Right ventricle myocardium inferior (tissue), 1 donor: ENCODE measurements at regions not wholly inside any gene's neighbourhood (a gene's known extent, or its start where the extent isn't known, plus 50 kb on each side); places are given as distances from the start of the nearest gene placed in this dataset.
"Not testable (repeated sequence)": the region's sequence is repeated elsewhere in the genome, so short reads cannot be mapped to it uniquely, and the experiment has no call there.

ENCODE experiments used
- ATAC-seq: fragments of 200-7000 bp; cut with Tn5 transposase; one replicate; pipeline ENCODE4 v1.9.1; 2020; ENCODE audit warnings: mild to moderate bottlenecking, moderate library complexity
- DNase-seq: peaks from one replicate; pipeline ENCODE4 v3.0.0; 2021; ENCODE audit errors: missing footprints
- intact Hi-C: fragments of 100-400 bp; cut with DNase I; formaldehyde crosslinking; loops from one replicate; pipeline ENCODE4 v1.11.0; 2022
- donor health status: DM: no; HTN: yes; CAD: no; lungs with severe emphysema.

- ATAC-seq (no peak), DNase-seq (no peak)
- intact Hi-C loops = no loop called here
Observed at GRCh38 chr3:198096015-198096414, 136.0 kb downstream of the LMLN start.

DNA sequence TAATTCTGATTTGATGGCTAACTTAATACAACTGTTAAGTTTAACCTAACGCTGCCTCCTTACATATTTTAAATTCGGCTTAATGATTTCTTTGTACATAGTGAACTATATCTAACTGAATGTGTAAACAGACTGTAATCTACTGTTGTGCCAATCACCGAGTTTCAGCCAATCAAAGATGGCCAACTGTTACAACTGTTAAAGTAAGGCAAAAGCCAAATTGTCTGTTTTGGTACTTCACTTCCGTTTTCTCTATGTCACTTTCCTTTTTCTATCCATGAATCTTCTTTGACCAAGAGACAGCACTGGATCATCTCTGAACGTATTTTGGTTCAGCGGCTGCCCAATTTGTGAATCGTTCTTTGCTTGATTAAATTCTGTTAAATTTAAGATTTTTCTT lies 137.0 kb downstream of the LMLN start:
- ATAC-seq = no peak
- DNase-seq = no peak
- intact Hi-C loops = no loop called here

DNA sequence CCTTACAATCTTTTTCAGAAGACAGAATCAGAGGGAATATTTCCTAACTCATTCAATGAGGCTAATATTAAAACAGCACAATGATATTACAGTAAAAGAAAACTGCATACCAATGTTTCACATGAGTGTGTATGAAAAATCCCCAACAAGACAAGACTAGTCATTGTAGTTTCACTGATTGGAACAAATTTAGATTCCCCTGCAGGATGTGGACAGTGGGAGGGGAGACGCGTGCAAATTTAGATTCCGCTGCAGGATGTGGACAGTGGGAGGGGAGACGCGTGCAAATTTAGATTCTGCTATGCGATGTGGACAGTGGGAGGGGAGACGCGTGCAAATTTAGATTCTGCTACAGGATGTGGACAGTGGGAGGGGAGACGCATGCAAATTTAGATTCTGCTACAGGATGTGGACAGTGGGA lies 138.7 kb downstream of the LMLN start:
- DNase-seq, ATAC-seq, intact Hi-C loops: not testable (repeated sequence)

DNA sequence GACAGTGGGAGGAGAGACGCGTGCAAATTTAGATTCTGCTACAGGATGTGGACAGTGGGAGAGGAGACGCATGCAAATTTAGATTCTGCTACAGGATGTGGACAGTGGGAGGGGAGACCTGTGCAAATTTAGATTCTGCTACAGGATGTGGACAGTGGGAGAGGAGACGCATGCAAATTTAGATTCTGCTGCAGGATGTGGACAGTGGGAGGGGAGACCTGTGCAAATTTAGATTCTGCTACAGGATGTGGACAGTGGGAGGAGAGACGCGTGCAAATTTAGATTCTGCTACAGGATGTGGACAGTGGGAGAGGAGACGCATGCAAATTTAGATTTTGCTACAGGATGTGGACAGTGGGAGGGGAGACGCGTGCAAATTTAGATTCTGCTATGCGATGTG lies 143.1 kb downstream of the LMLN start:
- ATAC-seq, intact Hi-C loops, DNase-seq: not testable (repeated sequence)

DNA sequence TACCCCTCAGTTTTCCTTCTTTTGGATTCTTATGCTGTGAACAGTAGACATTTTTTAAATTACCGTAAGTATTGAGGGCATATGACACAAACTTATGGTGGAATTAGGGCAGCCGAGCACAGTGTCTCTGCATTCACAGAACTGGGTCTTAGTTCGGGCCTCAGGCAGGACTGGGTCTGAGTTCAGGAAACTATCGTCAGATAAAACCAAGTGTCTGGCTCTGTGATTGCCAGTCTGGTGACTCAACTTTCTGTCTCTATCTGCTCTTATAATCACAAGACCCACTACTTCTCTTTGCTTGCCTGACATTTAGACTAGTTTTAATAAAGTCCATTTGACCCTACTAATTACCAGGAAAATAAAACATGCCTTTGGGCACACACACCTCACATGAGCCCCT lies 146.2 kb downstream of the LMLN start:
- intact Hi-C loops = no loop called here
- ATAC-seq = no peak
- no peak for DNase-seq

DNA sequence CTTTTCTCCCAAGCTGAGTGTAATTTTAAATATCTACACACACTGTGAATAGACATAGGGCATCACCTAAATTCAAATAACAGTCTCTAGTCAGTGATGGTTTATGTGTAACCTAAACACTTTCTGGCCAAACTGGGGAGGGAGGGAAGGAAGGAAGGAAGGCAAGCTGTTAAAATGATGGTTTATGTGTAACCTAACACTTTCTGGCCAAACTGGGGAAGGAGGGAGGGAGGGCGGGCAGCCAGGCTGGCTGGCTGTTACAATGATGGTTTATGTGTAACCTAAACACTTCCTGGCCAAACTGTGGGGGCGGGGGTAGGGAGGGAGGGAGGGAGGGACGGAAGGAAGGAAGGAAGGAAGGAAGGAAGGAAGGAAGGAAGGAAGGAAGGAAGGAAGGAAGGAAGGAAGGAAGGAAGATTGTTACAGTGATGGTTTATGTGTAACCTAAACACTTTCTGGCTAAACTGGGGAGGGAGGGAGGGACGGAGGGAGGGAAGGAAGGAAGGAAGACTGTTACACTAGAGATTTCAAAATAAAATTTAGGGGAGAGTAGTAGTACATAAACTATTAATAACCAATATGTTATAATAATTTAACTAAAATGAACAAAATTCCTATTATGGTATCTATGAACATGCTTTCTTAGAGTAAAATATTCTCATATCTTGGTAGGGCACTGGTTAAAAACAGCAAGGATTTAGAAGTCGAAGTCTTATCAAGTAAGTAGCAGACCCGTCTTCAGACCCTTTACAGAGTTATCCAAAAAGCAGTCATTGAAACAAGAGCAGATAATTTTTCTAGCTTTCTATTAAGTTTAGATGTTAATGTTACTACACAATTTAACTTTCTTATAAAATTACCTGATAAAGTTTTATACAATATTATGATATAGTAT lies 148.1 kb downstream of the LMLN start:
- ATAC-seq (no peak), DNase-seq (no peak)
- intact Hi-C loops = no loop called here

- no peak for DNase-seq
- intact Hi-C loops = no loop called here
- no peak for ATAC-seq
Observed at GRCh38 chr3:198109883-198110282, 149.9 kb downstream of the LMLN start.

GRCh38 chr3:198112031-198112430 lies 152.0 kb downstream of the LMLN start:
- no peak for DNase-seq
- ATAC-seq = no peak
- intact Hi-C loops = no loop called here

DNA sequence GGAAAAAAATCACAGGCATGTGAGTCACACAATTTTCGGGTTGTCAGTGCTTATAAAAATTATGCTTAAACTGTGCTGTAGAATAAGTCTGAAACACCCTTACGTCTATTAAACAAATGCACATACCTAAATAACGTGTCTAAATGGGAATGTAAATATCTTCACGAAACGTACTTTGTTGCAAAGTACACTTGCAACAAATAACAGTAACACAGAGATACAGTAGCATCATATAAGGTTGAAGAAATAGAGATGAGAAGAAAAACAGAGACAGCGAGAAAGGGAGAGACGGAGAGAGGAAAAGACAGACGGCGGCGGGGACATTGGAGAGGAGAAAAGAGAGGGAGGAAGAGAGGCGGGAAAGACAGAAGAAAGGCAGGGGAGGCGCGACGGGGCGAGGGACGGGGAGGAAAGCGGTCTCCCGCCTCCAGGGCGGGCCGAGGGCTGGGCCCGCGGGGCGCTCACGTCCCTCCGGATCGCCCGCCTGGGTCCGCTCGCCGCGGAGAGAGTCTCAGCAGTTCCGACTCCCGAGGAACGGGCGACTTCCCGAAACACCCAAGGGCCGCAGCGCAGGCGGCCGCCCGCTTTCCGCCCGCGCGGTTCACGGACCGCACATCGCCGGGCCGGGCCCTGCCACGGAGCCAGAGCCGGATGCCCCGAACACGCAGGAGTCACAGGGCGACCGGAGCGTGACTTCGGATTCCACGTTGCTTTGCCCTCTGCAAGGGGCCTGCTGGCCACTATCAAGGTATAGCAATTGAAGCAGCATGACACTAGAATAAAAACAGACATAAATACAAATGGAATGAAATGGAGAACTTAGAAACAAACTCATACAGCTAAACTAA lies 153.4 kb downstream of the LMLN start:
- intact Hi-C loops = no loop called here
- ATAC-seq (peak; percentile 20), DNase-seq (peak; percentile 81)

DNA sequence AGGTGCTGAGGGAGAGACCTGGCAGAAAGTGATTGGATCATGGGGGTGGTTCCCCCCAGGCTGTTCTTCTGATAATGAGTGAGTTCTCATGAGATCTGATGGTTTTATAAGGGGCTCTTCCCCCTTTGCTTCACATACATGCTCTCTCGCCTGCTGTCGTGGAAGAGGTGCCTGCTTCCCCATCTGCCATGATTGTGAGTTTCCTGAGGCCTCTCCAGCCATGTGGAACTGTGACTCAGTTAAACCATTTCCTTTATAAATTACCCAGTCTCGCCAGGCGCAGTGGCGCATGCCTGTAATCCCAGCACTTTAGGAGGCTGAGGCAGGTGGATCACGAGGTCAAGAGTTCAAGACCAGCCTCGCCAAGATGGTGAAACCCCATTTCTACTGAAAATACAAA lies 154.5 kb downstream of the LMLN start:
- intact Hi-C loops, ATAC-seq, DNase-seq: not testable (repeated sequence)

GRCh38 chr3:198122184-198122583 lies 162.2 kb downstream of the LMLN start:
- DNase-seq, intact Hi-C loops, ATAC-seq: not testable (repeated sequence)

GRCh38 chr3:198137038-198137835 lies 177.2 kb downstream of the LMLN start:
- ATAC-seq, DNase-seq, intact Hi-C loops: not testable (repeated sequence)

DNA sequence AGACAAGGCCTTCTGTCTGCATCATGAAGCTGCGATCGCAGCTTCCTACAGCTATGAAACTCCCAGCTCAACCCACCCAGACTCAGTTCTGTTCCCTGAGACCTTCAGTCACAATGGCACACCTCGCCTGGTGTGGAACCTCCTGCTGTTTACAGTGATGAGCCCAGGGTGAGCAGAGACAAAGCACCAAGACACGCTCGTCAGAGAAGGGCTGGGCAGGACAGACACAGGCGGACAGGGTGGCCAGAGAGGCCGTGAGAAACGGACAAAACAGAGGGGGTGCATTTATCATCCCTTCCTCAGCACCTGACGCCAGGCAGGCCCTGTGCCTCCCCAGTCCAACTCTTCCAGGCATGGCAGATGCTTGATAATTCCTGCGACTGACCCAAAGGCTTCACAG lies 178.2 kb downstream of the LMLN start:
- intact Hi-C loops, ATAC-seq: not testable (repeated sequence)

DNA sequence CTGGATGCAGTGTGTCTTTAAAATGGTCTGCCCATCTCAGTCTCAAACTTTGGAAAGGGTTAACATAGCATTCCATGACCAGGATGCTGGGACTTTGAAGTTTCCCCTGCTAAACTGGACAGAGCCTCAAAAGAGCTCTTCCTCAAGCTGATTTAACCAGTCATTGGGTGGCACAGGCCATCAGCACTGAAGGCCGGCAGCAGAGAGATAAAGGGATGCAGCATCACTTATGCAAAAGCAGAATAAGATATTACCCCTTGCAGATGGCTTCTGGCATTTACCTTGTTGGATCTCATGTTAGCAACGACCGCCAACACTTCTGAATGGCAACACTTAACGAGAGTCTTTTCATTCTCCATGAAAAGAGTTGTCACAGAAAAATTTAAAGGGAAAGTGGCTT lies 179.0 kb downstream of the LMLN start:
- peak; percentile 10 for ATAC-seq
- intact Hi-C loops = not testable (repeated sequence)

More for the DNA sequence above, 178.2 kb downstream of the LMLN start:
- DNase-seq = not testable (repeated sequence)

DNA sequence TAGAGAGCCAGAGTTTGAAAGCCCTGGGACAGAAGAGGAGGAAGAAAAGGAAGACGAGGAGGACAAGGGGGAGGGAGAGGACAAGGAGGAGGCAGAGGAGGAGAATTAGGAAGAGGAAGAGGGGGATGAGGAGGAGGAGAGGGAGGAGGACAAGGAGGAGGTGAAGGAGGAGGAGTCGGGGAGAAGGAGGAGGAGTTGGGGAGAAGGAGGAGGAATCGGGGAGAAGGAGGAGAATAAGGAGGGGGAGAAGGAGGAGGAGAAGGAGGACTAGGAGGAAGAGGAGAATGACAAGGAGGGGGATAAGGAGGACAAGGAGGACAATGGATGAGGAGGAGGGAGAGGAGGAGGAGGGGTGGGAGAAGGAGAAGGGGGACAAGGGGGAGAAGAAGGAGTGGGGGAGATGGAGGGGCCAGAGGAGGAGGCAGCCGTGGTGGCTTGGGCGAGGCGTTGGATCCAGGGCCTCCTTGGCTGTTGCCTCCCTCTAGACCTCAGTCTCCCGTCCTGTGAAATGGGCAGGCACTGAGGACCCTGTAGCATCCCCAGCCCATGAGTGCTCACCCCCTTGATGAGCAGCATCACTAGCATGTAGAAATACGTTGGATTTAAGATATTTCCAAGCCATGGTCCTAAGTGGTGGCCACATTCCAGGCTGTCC lies 179.6 kb downstream of the LMLN start:
- DNase-seq, intact Hi-C loops: not testable (repeated sequence)

More for the DNA sequence above, 179.0 kb downstream of the LMLN start:
- not testable (repeated sequence) for DNase-seq

GRCh38 chr3:198143300-198144137 lies 183.5 kb downstream of the LMLN start:
- DNase-seq, intact Hi-C loops, ATAC-seq: not testable (repeated sequence)

More for the DNA sequence above, 179.6 kb downstream of the LMLN start:
- ATAC-seq = not testable (repeated sequence)

- DNase-seq (peak; percentile 82), ATAC-seq (peak; percentile 68)
- intact Hi-C loops = not testable (repeated sequence)
Observed at GRCh38 chr3:198145231-198145784, 185.3 kb downstream of the LMLN start.
